GM23338 (cell line): ENCODE measurements at regions not wholly inside any gene's neighbourhood (a gene's known extent, or its start where the extent isn't known, plus 50 kb on each side); places are given as distances from the start of the nearest gene placed in this dataset.

Source experiments
- ATAC-seq: fragments of 200-7000 bp; cut with Tn5 transposase; 3 replicates; pipeline ENCODE4 v1.9.1; 2020
- DNase-seq: peaks from one replicate; pipeline ENCODE4 v3.0.0-alpha.2; 2015; ENCODE audit warnings: low spot score
- H2AFZ ChIP-seq: fragments of 200-600 bp; sonication (generic); 2 replicates; pipeline ENCODE4 v1.8.0; 2016; ENCODE audit warnings: antibody characterized with exemption, mild to moderate bottlenecking, moderate library complexity
- H3F3A ChIP-seq: fragments of 200-600 bp; sonication (generic); replicated peaks from 2 replicates; pipeline ENCODE4 v1.8.0; 2017; ENCODE audit warnings: antibody characterized with exemption, mixed run types, low read depth
- H3K27ac ChIP-seq: fragments of 200-600 bp; sonication (generic); 2 replicates; pipeline ENCODE4 v1.6.1; 2016; ENCODE audit warnings: low read depth
- H3K27me3 ChIP-seq: fragments of 200-600 bp; sonication (generic); 2 replicates; pipeline ENCODE4 v1.8.0; 2016; ENCODE audit warnings: mild to moderate bottlenecking, mixed run types, moderate library complexity; ENCODE audit not compliant: insufficient read depth
- H3K36me3 ChIP-seq: fragments of 200-600 bp; sonication (generic); 2 replicates; pipeline ENCODE4 v1.8.0; 2016; ENCODE audit warnings: mild to moderate bottlenecking; ENCODE audit not compliant: insufficient read depth
- H3K4me1 ChIP-seq: fragments of 200-600 bp; sonication (generic); 2 replicates; pipeline ENCODE4 v1.8.0; 2016; ENCODE audit warnings: mild to moderate bottlenecking, moderate library complexity; ENCODE audit not compliant: insufficient read depth
- H3K4me2 ChIP-seq: fragments of 200-600 bp; sonication (generic); 2 replicates; pipeline ENCODE4 v1.7.1; 2017; ENCODE audit warnings: mixed run types
- H3K4me3 ChIP-seq: fragments of 200-600 bp; sonication (generic); 2 replicates; pipeline ENCODE4 v1.6.1; 2016; ENCODE audit warnings: mixed run types
- H3K79me2 ChIP-seq: fragments of 200-600 bp; sonication (generic); replicated peaks from 2 replicates; pipeline ENCODE4 v1.8.0; 2017; ENCODE audit warnings: mild to moderate bottlenecking; ENCODE audit not compliant: insufficient read depth
- H3K9me2 ChIP-seq: fragments of 200-600 bp; sonication (generic); 2 replicates; pipeline ENCODE4 v1.8.0; 2017; ENCODE audit not compliant: insufficient read depth
- H4K20me1 ChIP-seq: fragments of 200-600 bp; sonication (generic); replicated peaks from 2 replicates; pipeline ENCODE4 v1.8.0; 2017; ENCODE audit warnings: mild to moderate bottlenecking; ENCODE audit not compliant: insufficient read depth
- H3K27ac Mint-ChIP-seq: 2 replicates; pipeline ENCODE4 v1.8.0; 2020; ENCODE audit warnings: inconsistent platforms, mild to moderate bottlenecking, moderate library complexity, mixed read lengths
- H3K27me3 Mint-ChIP-seq: 3 replicates; pipeline ENCODE4 v1.8.0; 2022; ENCODE audit warnings: low read depth, mild to moderate bottlenecking, moderate library complexity, mixed read lengths, inconsistent platforms; ENCODE audit not compliant: insufficient read depth, poor library complexity
- H3K36me3 Mint-ChIP-seq: 3 replicates; pipeline ENCODE4 v1.8.0; 2021; ENCODE audit warnings: low read depth, mild to moderate bottlenecking, inconsistent platforms, moderate library complexity, mixed read lengths
- H3K4me1 Mint-ChIP-seq: 3 replicates; pipeline ENCODE4 v1.8.0; 2020; ENCODE audit warnings: mild to moderate bottlenecking, inconsistent platforms, mixed read lengths
- H3K4me3 Mint-ChIP-seq: 3 replicates; pipeline ENCODE4 v1.8.0; 2021; ENCODE audit warnings: moderate library complexity, mild to moderate bottlenecking, inconsistent platforms, mixed read lengths
- H3K9me3 Mint-ChIP-seq: 3 replicates; pipeline ENCODE4 v1.8.0; 2020; ENCODE audit warnings: moderate library complexity, mild to moderate bottlenecking, inconsistent platforms, mixed read lengths
- CREB1 ChIP-seq: fragments of 250-450 bp; sonication (Bioruptor Pico); IDR thresholded peaks from 2 replicates; pipeline ENCODE4 v1.5.0; 2020; ENCODE audit warnings: low read depth, mild to moderate bottlenecking, moderate library complexity
- CTCF ChIP-seq, 2 experiments: fragments of 200-600 bp in 1 of 2; sonication (generic) in 1 of 2; conservative IDR thresholded peaks; 2 replicates each; pipeline versions ENCODE4 v1.5.1 to v1.6.1; 2016 to 2017; ENCODE audit warnings: antibody characterized with exemption in 2 of 2, low read depth in 2 of 2, mild to moderate bottlenecking in 2 of 2, moderate library complexity in 1 of 2
- ETS1 ChIP-seq: IDR thresholded peaks from 2 replicates; pipeline ENCODE4 v1.6.1; 2016; ENCODE audit warnings: antibody characterized with exemption
- EZH2 ChIP-seq: fragments of 200-600 bp; sonication (generic); IDR thresholded peaks from one replicate; pipeline ENCODE4 v1.8.0; 2017; ENCODE audit warnings: antibody characterized with exemption, mild to moderate bottlenecking, low read depth; ENCODE audit not compliant: unreplicated experiment
- EZH2phosphoT487 ChIP-seq: fragments of 200-600 bp; sonication (generic); IDR thresholded peaks from one replicate; pipeline ENCODE4 v1.8.1; 2018; ENCODE audit warnings: antibody characterized with exemption; ENCODE audit not compliant: unreplicated experiment
- JUNB ChIP-seq: IDR thresholded peaks from one replicate; pipeline ENCODE4 v1.6.1; 2016; ENCODE audit warnings: antibody characterized with exemption; ENCODE audit not compliant: unreplicated experiment
- NANOG ChIP-seq: IDR thresholded peaks from 2 replicates; pipeline ENCODE4 v1.6.1; 2016; ENCODE audit warnings: antibody characterized with exemption, borderline replicate concordance
- POLR2AphosphoS5 ChIP-seq: IDR thresholded peaks from 2 replicates; pipeline ENCODE4 v1.6.1; 2016; ENCODE audit warnings: antibody characterized with exemption, low read depth
- REST ChIP-seq: IDR thresholded peaks from one replicate; pipeline ENCODE4 v1.6.1; 2018; ENCODE audit warnings: antibody characterized with exemption; ENCODE audit not compliant: unreplicated experiment
- STAT1 ChIP-seq: IDR thresholded peaks from one replicate; pipeline ENCODE4 v1.6.1; 2016; ENCODE audit warnings: antibody characterized with exemption; ENCODE audit not compliant: unreplicated experiment
- ZNF114 ChIP-seq: fragments of 250-450 bp; sonication (Bioruptor Pico); IDR thresholded peaks from 2 replicates; pipeline ENCODE4 v1.5.0; 2020; ENCODE audit warnings: mild to moderate bottlenecking, moderate library complexity
- ZNF331 ChIP-seq: fragments of 250-450 bp; sonication (Bioruptor Pico); IDR thresholded peaks from 2 replicates; pipeline ENCODE4 v1.5.0; 2020; ENCODE audit warnings: low read depth, mild to moderate bottlenecking, moderate library complexity
- ZNF462 ChIP-seq: fragments of 250-450 bp; sonication (Bioruptor Pico); IDR thresholded peaks from 2 replicates; pipeline ENCODE4 v1.5.0; 2020; ENCODE audit warnings: mild to moderate bottlenecking, moderate library complexity

- no peaks in the 10 kb centered on the region for H3K4me1 ChIP-seq
- no peak overlapping the region for H3K4me2 ChIP-seq
- H4K20me1 ChIP-seq, result no peaks in the 10 kb centered on the region
- H2AFZ ChIP-seq, result peak overlapping the region; percentile 3
- peaks cover 6% of the 10 kb centered on the region for H3K9me2 ChIP-seq
- no peak overlapping the region for H3K4me3 ChIP-seq
- DNase-seq (no peak), ATAC-seq (no peak)
- no peak overlapping the region for H3K27ac ChIP-seq
- Mint-ChIP-seq H3K27ac (no peak overlapping the region), H3K36me3 (no peaks in the 10 kb centered on the region), H3K9me3 (no peaks in the 10 kb centered on the region), H3K4me1 (no peaks in the 10 kb centered on the region; the same call in 1 of the 3 replicates), H3K4me3 (no peak overlapping the region), H3K27me3 (peaks cover 2% of the 10 kb centered on the region)
- TF ChIP-seq STAT1 (no peak), ETS1 (no peak), CREB1 (no peak), EZH2 (no peak), ZNF114 (no peak), ZNF331 (no peak), EZH2phosphoT487 (no peak), ZNF462 (CRISPR knock-in tag) (no peak), CTCF (conservative IDR thresholded peaks at IDR 0.05; ENCODE audit: low read depth in 2 of 2) (no peak), JUNB (no peak), REST (no peak), POLR2AphosphoS5 (no peak), NANOG (no peak)
- no peaks in the 10 kb centered on the region for H3K27me3 ChIP-seq
- no peaks in the 10 kb centered on the region for H3K36me3 ChIP-seq
- no peaks in the 10 kb centered on the region for H3K79me2 ChIP-seq
- H3F3A ChIP-seq, result no peaks in the 10 kb centered on the region
Observed at GRCh38 chr12:65769880-65770279, 54.4 kb upstream of the HMGA2 start.
